Ishikawa (cell line): ENCODE measurements at regions not wholly inside any gene's neighbourhood (a gene's known extent, or its start where the extent isn't known, plus 50 kb on each side); places are given as distances from the start of the nearest gene placed in this dataset.

Experiments
- CEBPB ChIP-seq: IDR thresholded peaks from 2 replicates; pipeline ENCODE4 v1.6.1; 2012
- CREB1 ChIP-seq: IDR thresholded peaks from 2 replicates; pipeline ENCODE4 v1.6.1; 2012; ENCODE audit warnings: low read depth
- EP300 ChIP-seq: IDR thresholded peaks from 2 replicates; pipeline ENCODE4 v1.6.1; 2012; ENCODE audit warnings: borderline replicate concordance
- MAX ChIP-seq: IDR thresholded peaks from 2 replicates; pipeline ENCODE4 v1.6.1; 2012
- NFIC ChIP-seq: IDR thresholded peaks from 2 replicates; pipeline ENCODE4 v1.6.1; 2012
- RAD21 ChIP-seq: IDR thresholded peaks from 2 replicates; pipeline ENCODE4 v1.6.1; 2012; ENCODE audit warnings: low read depth
- REST ChIP-seq: IDR thresholded peaks from 2 replicates; pipeline ENCODE4 v1.6.1; 2012; ENCODE audit warnings: low read depth, mild to moderate bottlenecking
- TCF12 ChIP-seq: IDR thresholded peaks from 2 replicates; pipeline ENCODE4 v1.6.1; 2012; ENCODE audit warnings: low read depth
- TEAD4 ChIP-seq: IDR thresholded peaks from 2 replicates; pipeline ENCODE4 v1.6.1; 2012
- YY1 ChIP-seq: IDR thresholded peaks from 2 replicates; pipeline ENCODE4 v1.6.1; 2012; ENCODE audit warnings: low read depth
- ZBTB7A ChIP-seq: IDR thresholded peaks from 2 replicates; pipeline ENCODE4 v1.6.1; 2012; ENCODE audit warnings: low read depth

GRCh38 chr6:87791029-87791428 lies 89.0 kb upstream of the AKIRIN2 start:
- TF ChIP-seq EP300 (no peak), REST (no peak), CEBPB (no peak), MAX (no peak), TEAD4 (no peak), RAD21 (no peak), NFIC (no peak), CREB1 (no peak), ZBTB7A (no peak), TCF12 (no peak), YY1 (no peak)
